ENCODE measurements at regions not wholly inside any gene's neighbourhood (a gene's known extent, or its start where the extent isn't known, plus 50 kb on each side); places are given as distances from the start of the nearest gene placed in this dataset.

DNA sequence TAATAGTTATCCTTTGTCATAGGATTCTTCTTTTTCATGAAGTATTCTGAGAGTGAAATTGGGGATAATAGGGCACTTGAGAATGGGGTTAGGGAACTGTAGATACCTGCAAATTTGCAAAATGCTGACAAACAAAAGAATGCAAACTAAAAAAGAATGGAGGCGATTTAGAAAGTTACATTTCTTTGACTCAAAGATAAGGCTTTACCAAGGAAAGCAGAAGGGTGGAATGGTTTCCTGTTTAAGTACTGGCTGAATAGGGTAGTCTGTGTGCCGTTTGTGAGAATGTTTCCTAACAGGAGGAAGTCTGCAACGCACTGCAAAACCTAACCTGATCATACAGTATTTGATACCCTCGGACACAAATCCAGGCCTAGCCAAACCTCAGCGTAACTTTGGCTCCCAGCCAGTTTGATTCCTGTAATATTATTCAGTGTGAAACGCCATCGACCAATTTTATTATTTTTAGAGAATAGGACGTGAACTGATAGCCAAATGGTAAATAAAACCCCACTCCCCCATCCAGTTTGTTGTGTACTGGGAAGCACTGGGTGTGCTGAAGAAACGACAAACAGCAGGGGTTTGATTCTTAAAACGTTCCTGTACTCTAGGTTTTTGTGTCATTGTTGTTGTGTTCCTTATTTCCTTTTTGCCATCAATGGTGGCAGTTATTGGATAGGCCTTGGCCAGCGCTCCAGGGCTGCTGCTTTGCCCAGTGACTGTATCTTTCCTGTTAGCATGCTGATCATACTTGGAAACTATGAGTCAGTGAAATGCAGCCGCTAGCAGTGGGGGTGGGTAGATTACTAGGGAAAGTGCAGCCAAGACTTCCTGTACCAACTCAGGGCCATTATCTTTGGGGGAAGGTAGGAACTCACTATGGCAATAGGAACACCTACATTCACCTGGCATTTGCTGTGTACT, 148.0 kb upstream of the TBL1XR1 start:
- FAIRE-seq (no peak), DNase-seq (ENCODE audit: insufficient read length, low spot score) (no peak)
- TF ChIP-seq, protein P1, sequence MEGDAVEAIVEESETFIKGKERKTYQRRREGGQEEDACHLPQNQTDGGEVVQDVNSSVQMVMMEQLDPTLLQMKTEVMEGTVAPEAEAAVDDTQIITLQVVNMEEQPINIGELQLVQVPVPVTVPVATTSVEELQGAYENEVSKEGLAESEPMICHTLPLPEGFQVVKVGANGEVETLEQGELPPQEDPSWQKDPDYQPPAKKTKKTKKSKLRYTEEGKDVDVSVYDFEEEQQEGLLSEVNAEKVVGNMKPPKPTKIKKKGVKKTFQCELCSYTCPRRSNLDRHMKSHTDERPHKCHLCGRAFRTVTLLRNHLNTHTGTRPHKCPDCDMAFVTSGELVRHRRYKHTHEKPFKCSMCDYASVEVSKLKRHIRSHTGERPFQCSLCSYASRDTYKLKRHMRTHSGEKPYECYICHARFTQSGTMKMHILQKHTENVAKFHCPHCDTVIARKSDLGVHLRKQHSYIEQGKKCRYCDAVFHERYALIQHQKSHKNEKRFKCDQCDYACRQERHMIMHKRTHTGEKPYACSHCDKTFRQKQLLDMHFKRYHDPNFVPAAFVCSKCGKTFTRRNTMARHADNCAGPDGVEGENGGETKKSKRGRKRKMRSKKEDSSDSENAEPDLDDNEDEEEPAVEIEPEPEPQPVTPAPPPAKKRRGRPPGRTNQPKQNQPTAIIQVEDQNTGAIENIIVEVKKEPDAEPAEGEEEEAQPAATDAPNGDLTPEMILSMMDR (IDR thresholded peaks at IDR 0.05; ENCODE audit: insufficient read depth, missing control alignments), result no peak

DNA sequence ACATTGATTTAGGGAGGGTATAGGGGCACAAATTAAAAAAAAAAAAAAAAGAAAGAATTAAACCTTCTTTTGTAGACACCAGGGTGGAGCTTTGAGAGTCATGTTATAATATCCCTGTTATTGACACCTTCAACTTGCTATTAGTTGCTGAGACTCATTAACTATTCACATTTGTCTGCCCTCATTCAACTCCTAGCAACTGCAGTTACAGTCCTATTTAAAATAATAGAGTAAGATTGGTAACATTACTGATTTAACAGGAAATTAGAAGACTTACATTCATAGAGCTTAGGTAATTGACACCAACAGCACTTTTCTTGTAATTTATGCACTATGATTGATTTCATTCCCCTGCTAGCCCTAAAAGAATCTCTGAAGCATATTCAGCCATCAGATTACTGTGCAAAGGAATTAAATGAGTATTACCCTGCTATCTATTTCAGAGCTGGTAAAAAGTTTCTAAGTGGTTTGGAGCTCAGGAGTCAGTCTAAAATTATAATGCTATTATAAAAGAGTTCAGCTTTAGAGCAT, 148.8 kb upstream of the TBL1XR1 start:
- TF ChIP-seq, protein P1 (IDR thresholded peaks at IDR 0.05; ENCODE audit: insufficient read depth, missing control alignments), result no peak
- no peak for FAIRE-seq
- DNase-seq (ENCODE audit: insufficient read length, low spot score), result no peak

DNA sequence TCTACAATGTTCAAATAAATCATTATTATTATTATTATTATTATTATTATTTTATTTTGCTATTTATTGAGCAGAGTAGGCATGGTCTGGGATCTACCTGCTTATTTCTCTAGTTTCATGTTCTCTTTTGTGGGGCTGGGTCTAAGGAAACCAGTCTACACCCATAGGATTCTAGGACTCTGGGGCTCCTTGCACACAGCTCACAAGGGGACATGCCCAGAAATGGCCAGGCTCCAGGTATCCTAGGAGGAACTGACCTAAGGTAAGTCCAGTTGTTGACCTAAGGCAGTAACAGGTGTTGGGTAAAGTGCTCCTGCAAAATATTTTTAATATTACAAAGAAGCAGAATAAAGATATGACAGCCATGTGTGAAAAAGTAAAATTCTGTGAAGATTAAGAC, 149.6 kb upstream of the TBL1XR1 start:
- TF ChIP-seq, protein P1 (IDR thresholded peaks at IDR 0.05; ENCODE audit: insufficient read depth, missing control alignments), result no peak
- FAIRE-seq (no peak), DNase-seq (ENCODE audit: insufficient read length, low spot score) (no peak)

DNA sequence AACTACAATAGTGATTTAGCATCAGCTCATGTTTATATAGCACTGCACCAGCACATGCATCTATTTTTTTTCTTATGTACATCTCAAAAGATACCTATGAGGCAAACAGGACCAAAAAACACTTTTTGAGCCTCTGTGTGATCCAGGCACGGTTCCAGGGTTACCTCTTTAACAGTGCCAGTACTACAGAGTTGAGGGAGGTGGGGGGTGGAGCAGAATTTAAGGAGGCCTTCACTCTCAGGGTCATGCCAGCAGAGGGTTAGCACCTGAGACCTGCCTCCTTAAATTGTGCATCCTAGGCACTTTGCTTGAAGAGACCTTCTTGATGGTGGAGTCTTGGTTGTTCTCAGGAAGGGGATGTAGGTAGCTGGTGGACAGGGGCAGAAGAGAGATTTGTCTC, 150.3 kb upstream of the TBL1XR1 start:
- FAIRE-seq (no peak), DNase-seq (ENCODE audit: insufficient read length, low spot score) (no peak)

DNA sequence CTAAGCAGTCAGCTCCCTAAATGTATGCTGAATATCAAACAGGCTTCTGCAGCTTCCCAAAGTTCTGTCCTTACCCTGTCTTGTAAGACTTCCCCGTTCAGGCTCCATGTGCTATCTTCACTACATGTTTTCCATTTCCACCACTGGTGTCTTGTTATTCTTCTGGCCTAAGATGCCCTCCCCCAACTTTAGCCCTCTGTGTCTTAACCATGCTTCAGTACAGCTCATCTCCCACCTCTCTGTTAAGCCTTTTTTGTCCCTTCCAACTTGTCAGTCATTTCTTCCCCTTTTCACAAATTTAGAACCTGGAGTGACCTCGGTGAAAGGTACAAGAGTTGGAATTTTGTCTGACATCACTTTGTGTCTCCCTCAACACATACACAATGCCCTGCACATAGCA, 151.7 kb upstream of the TBL1XR1 start:
- no peak for FAIRE-seq
- DNase-seq (ENCODE audit: insufficient read length, low spot score), result no peak
- TF ChIP-seq, protein P1 (IDR thresholded peaks at IDR 0.05; ENCODE audit: insufficient read depth, missing control alignments), result no peak

More for the DNA sequence above, 150.3 kb upstream of the TBL1XR1 start:
- TF ChIP-seq, protein P1 (IDR thresholded peaks at IDR 0.05; ENCODE audit: insufficient read depth, missing control alignments), result no peak

DNA sequence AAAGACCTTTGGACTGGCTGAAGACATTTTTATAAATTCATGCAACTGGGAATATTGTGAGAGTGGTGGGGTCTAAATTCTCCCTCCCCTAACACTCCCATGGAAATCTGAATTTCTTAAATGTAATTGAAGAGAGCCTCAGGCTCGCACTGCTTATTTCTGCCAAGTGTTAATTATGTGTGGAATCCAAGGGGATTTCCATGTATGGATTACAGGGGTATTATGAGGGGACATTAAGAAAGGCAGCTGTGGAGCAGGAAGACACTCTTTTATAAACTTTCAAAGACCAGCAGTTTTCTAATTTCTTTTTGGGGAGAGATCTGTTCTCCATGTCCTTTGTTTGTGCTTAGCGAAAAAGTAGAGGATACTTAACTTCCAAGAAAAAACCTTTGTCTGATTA, 152.1 kb upstream of the TBL1XR1 start:
- TF ChIP-seq, protein P1 (IDR thresholded peaks at IDR 0.05; ENCODE audit: insufficient read depth, missing control alignments), result no peak
- no peak for FAIRE-seq
- no peak for DNase-seq (ENCODE audit: insufficient read length, low spot score)

DNA sequence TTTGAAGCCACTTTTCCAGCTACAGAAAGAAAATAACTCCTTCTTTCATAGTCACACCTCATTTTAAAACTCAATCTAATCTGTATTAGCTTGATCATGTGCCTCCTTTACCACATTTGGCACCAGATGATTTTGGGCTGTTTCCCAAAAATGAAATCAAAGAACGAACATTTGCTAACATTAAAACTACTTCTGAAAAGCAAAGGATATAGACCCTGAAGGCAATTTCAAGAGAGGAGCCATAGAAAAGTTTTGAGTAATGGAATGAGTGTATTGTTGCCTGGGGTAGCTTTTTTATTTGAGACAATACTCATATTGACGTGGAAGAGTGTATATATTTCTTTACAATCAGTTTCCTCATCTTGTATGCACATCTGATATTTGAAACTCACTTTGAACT, 152.8 kb upstream of the TBL1XR1 start:
- FAIRE-seq (no peak), DNase-seq (ENCODE audit: insufficient read length, low spot score) (no peak)
- TF ChIP-seq, protein P1 (IDR thresholded peaks at IDR 0.05; ENCODE audit: insufficient read depth, missing control alignments), result no peak
